Body of pancreas (tissue), 4 donors: ENCODE measurements at regions not wholly inside any gene's neighbourhood (a gene's known extent, or its start where the extent isn't known, plus 50 kb on each side); places are given as distances from the start of the nearest gene placed in this dataset.
"Not testable (repeated sequence)": the region's sequence is repeated elsewhere in the genome, so short reads cannot be mapped to it uniquely, and the experiment has no call there.

Source experiments
- ATAC-seq: fragments of 150-250 bp; one replicate; pipeline ENCODE4 v1.9.1; 2016
- DNase-seq, 4 donors: peaks; one replicate each; pipeline ENCODE4 v3.0.0-alpha.2; 2019
- H3K27ac ChIP-seq, 4 donors: fragments of 200-600 bp; sonication (generic); 1 replicate in 3 of 4; 2 replicates in 1 of 4; pipeline versions ENCODE4 v1.5.1 to v1.6.1; 2016 to 2019; ENCODE audit warnings: mild to moderate bottlenecking in 1 of 4, mixed read lengths in 1 of 4, moderate library complexity in 1 of 4
- H3K27me3 ChIP-seq, 2 donors: fragments of 200-600 bp; sonication (generic); one replicate each; pipeline ENCODE4 v1.6.0; 2016; ENCODE audit warnings: mild to moderate bottlenecking in 1 of 2
- H3K36me3 ChIP-seq, 2 donors: fragments of 200-600 bp; sonication (generic); replicated peaks in 1 of 2; 2 replicates each; pipeline ENCODE4 v1.5.1; 2016; ENCODE audit warnings: low read depth in 2 of 2; ENCODE audit not compliant: insufficient read depth in 1 of 2
- H3K4me1 ChIP-seq: fragments of 200-600 bp; sonication (generic); one replicate; pipeline ENCODE4 v1.6.0; 2016
- H3K4me3 ChIP-seq, 2 donors: fragments of 200-600 bp; sonication (generic); 1 replicate in 1 of 2; 2 replicates in 1 of 2; pipeline ENCODE4 v1.5.1; 2016 to 2019
- H3K9me3 ChIP-seq, 3 donors: fragments of 200-600 bp; sonication (generic); 1 replicate in 2 of 3; 2 replicates in 1 of 3; pipeline ENCODE4 v1.5.1; 2016
- CTCF ChIP-seq, 7 experiments: fragments of 450-650 bp in 4 of 7; fragments of 200-600 bp in 3 of 7; sonication (generic) in 3 of 7; IDR thresholded peaks; one replicate each; pipeline ENCODE4 v1.5.1; 2016 to 2019; ENCODE audit warnings: antibody characterized with exemption in 7 of 7
- POLR2A ChIP-seq, 3 donors: fragments of 450-650 bp; IDR thresholded peaks; one replicate each; pipeline ENCODE4 v1.6.1; 2016; ENCODE audit warnings: antibody characterized with exemption in 3 of 3, mild to moderate bottlenecking in 2 of 3
- WGBS, 2 donors: methylation state at CpG; one replicate each; pipeline ENCODE4 v1.1.5; 2017; 5-methylcytosine and 5-hydroxymethylcytosine counted together
- intact Hi-C: fragments of 100-400 bp; cut with DNase I; formaldehyde crosslinking; loops from one replicate; pipeline ENCODE4 v1.15.1; 2023

GRCh38 chr4:183374950-183375555, 52.8 kb upstream of the CLDN24 start:
- intact Hi-C loops, result no loop called here
- 71 to 85% methylated on average over 5 of the region's 5 CpGs for WGBS, 2 donors
- TF ChIP-seq POLR2A (IDR thresholded peaks at IDR 0.05) (no peak), CTCF (IDR thresholded peaks at IDR 0.05) (no peak)
- DNase-seq (no peak), ATAC-seq (no peak)
- Histone ChIP-seq H3K27ac (no peak overlapping the region), H3K27me3 (no peaks in the 10 kb centered on the region), H3K4me3 (no peak overlapping the region), H3K9me3 (no peaks in the 10 kb centered on the region), H3K4me1 (no peaks in the 10 kb centered on the region), H3K36me3 (no peaks in the 10 kb centered on the region)

- no peak for DNase-seq
- Histone ChIP-seq H3K4me1 (no peaks in the 10 kb centered on the region), H3K9me3 (no peaks in the 10 kb centered on the region), H3K27me3 (no peaks in the 10 kb centered on the region), H3K36me3 (no peaks in the 10 kb centered on the region), H3K27ac (no peak overlapping the region), H3K4me3 (no peak overlapping the region)
- TF ChIP-seq CTCF (IDR thresholded peaks at IDR 0.05), result no peak
- no peak for TF ChIP-seq POLR2A (IDR thresholded peaks at IDR 0.05)
- WGBS, 2 donors, result 78 to 92% methylated on average over 16 to 21 of the region's 21 CpGs
- ATAC-seq, result no peak
- intact Hi-C loops, result no loop called here
Measured at GRCh38 chr4:183376381-183376780, 54.2 kb upstream of the CLDN24 start.

GRCh38 chr4:183377491-183377890, 55.3 kb upstream of the CLDN24 start:
- no peaks in the 10 kb centered on the region for H3K9me3 ChIP-seq
- no peak overlapping the region for H3K27ac ChIP-seq
- H3K27me3 ChIP-seq, result no peaks in the 10 kb centered on the region
- intact Hi-C loops, result no loop called here
- no peak for ATAC-seq
- no peak overlapping the region for H3K4me3 ChIP-seq
- no peak for TF ChIP-seq POLR2A (IDR thresholded peaks at IDR 0.05)
- TF ChIP-seq CTCF (IDR thresholded peaks at IDR 0.05), result no peak
- H3K4me1 ChIP-seq, result no peaks in the 10 kb centered on the region
- WGBS, 2 donors, result 83 to 85% methylated on average over 2 to 5 of the region's 5 CpGs
- DNase-seq, result no peak
- H3K36me3 ChIP-seq, result no peaks in the 10 kb centered on the region

GRCh38 chr4:183378347-183378746, 56.1 kb upstream of the CLDN24 start:
- intact Hi-C loops, result not testable (repeated sequence)
- WGBS, 2 donors, result 84 to 85% methylated on average over 7 of the region's 7 CpGs

GRCh38 chr4:183380901-183381300, 58.7 kb upstream of the CLDN24 start:
- Histone ChIP-seq H3K27me3 (no peaks in the 10 kb centered on the region), H3K27ac (no peak overlapping the region), H3K4me3 (no peak overlapping the region), H3K9me3 (peaks cover 0 to 13% (median 0%) of the 10 kb centered on the region in 3 donors), H3K4me1 (no peaks in the 10 kb centered on the region), H3K36me3 (no peaks in the 10 kb centered on the region)
- no peak for TF ChIP-seq CTCF (IDR thresholded peaks at IDR 0.05)
- intact Hi-C loops, result no loop called here
- ATAC-seq (no peak), DNase-seq (no peak)
- WGBS, 2 donors, result 83 to 84% methylated on average over 4 of the region's 4 CpGs

More at GRCh38 chr4:183378347-183378746, 56.1 kb upstream of the CLDN24 start:
- H3K4me3 ChIP-seq, H3K36me3 ChIP-seq, ATAC-seq, H3K27me3 ChIP-seq, DNase-seq, H3K27ac ChIP-seq, H3K9me3 ChIP-seq, H3K4me1 ChIP-seq: not testable (repeated sequence)
